ENCODE measurements at regions not wholly inside any gene's neighbourhood (a gene's known extent, or its start where the extent isn't known, plus 50 kb on each side); places are given as distances from the start of the nearest gene placed in this dataset.

- no peak for DNase-seq (ENCODE audit: low read depth)
- H3K4me3 ChIP-seq (ENCODE audit: low read length): no peak overlapping the region
- TF ChIP-seq CTCF (conservative IDR thresholded peaks at IDR 0.05; ENCODE audit: low read length): no peak
These were observed 1707.2 kb upstream of the ACO1 start for GRCh38 chr9:30677221-30677620.

DNA sequence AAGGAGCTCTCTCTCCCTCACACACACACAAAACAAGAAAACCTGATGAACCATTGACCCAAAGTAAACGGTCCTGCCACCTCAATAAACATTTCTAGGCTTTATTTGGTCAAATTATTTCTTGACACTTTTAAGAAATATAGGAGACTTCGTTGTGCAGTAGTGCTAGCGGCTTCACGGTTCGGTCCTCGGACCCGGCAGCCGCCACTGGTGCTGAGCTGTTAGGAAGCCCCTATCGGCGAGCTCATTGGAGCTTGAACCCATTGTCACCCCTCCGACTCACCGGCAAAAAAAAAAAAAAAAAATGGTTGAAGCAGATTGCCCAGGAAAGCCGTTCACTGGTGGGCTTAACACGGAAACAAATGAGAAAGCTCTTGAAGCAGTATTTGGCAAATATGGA is 1695.6 kb upstream of the ACO1 start:
- TF ChIP-seq CTCF (conservative IDR thresholded peaks at IDR 0.05; ENCODE audit: low read length): no peak
- H3K4me3 ChIP-seq (ENCODE audit: low read length): no peak overlapping the region
- no peak for DNase-seq (ENCODE audit: low read depth)

- no peak for TF ChIP-seq CTCF (conservative IDR thresholded peaks at IDR 0.05; ENCODE audit: low read length)
- DNase-seq (ENCODE audit: low read depth): no peak
- H3K4me3 ChIP-seq (ENCODE audit: low read length): no peak overlapping the region
These were observed 1686.5 kb upstream of the ACO1 start for GRCh38 chr9:30697958-30698357.

GRCh38 chr9:30711591-30711990 is 1672.9 kb upstream of the ACO1 start:
- no peak for TF ChIP-seq CTCF (conservative IDR thresholded peaks at IDR 0.05; ENCODE audit: low read length)
- no peak for DNase-seq (ENCODE audit: low read depth)
- no peak overlapping the region for H3K4me3 ChIP-seq (ENCODE audit: low read length)

DNA sequence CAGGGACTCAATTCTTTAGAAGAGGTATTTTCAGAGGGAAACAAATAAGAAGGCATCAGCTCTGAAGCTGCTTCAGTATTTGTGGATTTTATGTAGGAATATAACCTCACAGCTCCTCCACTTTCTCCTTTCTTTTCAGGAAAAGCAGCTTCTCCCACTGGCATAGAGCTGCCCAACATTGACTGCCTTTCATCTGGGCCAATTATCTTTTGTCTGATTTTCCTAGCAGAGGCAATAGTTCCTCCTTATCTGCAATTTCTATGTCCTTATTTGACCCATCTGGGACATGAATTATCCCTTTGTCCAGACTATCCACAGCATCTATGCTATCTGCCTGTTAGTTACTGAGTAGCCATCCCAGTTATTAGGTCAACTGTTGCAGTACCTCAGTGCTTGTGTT is 1671.2 kb upstream of the ACO1 start:
- no peak for DNase-seq (ENCODE audit: low read depth)
- no peak for TF ChIP-seq CTCF (conservative IDR thresholded peaks at IDR 0.05; ENCODE audit: low read length)
- no peak overlapping the region for H3K4me3 ChIP-seq (ENCODE audit: low read length)

- TF ChIP-seq CTCF (conservative IDR thresholded peaks at IDR 0.05; ENCODE audit: low read length): no peak
- no peak for DNase-seq (ENCODE audit: low read depth)
- no peak overlapping the region for H3K4me3 ChIP-seq (ENCODE audit: low read length)
These were observed 1670.1 kb upstream of the ACO1 start for GRCh38 chr9:30714389-30714788.

- no peak overlapping the region for H3K4me3 ChIP-seq (ENCODE audit: low read length)
- no peak for TF ChIP-seq CTCF (conservative IDR thresholded peaks at IDR 0.05; ENCODE audit: low read length)
- DNase-seq (ENCODE audit: low read depth): no peak
These were observed 1666.0 kb upstream of the ACO1 start for GRCh38 chr9:30718483-30718882.

Measured in AG10803 (cell line).